ENCODE measurements at regions not wholly inside any gene's neighbourhood (a gene's known extent, or its start where the extent isn't known, plus 50 kb on each side); places are given as distances from the start of the nearest gene placed in this dataset.

- WGBS, 2 donors (ENCODE audit: low coverage in 1 of 2) = 82 to 91% methylated on average over 3 to 4 of the region's 4 CpGs
- no peaks in the 10 kb centered on the region for H3K9me3 ChIP-seq
- TF ChIP-seq, protein P1, sequence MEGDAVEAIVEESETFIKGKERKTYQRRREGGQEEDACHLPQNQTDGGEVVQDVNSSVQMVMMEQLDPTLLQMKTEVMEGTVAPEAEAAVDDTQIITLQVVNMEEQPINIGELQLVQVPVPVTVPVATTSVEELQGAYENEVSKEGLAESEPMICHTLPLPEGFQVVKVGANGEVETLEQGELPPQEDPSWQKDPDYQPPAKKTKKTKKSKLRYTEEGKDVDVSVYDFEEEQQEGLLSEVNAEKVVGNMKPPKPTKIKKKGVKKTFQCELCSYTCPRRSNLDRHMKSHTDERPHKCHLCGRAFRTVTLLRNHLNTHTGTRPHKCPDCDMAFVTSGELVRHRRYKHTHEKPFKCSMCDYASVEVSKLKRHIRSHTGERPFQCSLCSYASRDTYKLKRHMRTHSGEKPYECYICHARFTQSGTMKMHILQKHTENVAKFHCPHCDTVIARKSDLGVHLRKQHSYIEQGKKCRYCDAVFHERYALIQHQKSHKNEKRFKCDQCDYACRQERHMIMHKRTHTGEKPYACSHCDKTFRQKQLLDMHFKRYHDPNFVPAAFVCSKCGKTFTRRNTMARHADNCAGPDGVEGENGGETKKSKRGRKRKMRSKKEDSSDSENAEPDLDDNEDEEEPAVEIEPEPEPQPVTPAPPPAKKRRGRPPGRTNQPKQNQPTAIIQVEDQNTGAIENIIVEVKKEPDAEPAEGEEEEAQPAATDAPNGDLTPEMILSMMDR (IDR thresholded peaks at IDR 0.05) = no peak
- TF ChIP-seq POLR2A (IDR thresholded peaks at IDR 0.05) (no peak), EP300 (IDR thresholded peaks at IDR 0.05) (no peak), POLR2AphosphoS5 (IDR thresholded peaks at IDR 0.05) (no peak)
Observed at GRCh38 chr18:43543236-43543635, 265.9 kb upstream of the SYT4 start.

GRCh38 chr18:43547456-43547855 is 270.2 kb upstream of the SYT4 start:
- no peaks in the 10 kb centered on the region for H3K4me1 ChIP-seq
- no peaks in the 10 kb centered on the region for H3K36me3 ChIP-seq
- no peaks in the 10 kb centered on the region for H3K27me3 ChIP-seq
- WGBS, 2 donors (ENCODE audit: low coverage in 1 of 2) = 27 to 75% methylated on average over 1 of the region's 1 CpG
- no peak overlapping the region for H3K27ac ChIP-seq
- no peak for ATAC-seq
- H3K9me3 ChIP-seq = peaks cover 0 to 5% (median 0%) of the 10 kb centered on the region in 3 donors
- no peak overlapping the region for H3K4me3 ChIP-seq
- TF ChIP-seq POLR2A (IDR thresholded peaks at IDR 0.05) (no peak), EP300 (IDR thresholded peaks at IDR 0.05) (no peak), POLR2AphosphoS5 (IDR thresholded peaks at IDR 0.05) (no peak)
- TF ChIP-seq, protein P1 (IDR thresholded peaks at IDR 0.05) = no peak

More at GRCh38 chr18:43543236-43543635, 265.9 kb upstream of the SYT4 start:
- Histone ChIP-seq H3K4me1 (no peaks in the 10 kb centered on the region), H3K27me3 (peaks cover 5% of the 10 kb centered on the region), H3K4me3 (no peak overlapping the region), H3K36me3 (no peaks in the 10 kb centered on the region), H3K27ac (no peak overlapping the region)
- ATAC-seq = no peak

- WGBS, 2 donors (ENCODE audit: low coverage in 1 of 2) = no CpG with 5 or more reads among the region's 3 CpGs
- Histone ChIP-seq H3K27ac (no peak overlapping the region), H3K36me3 (no peaks in the 10 kb centered on the region), H3K4me3 (no peak overlapping the region), H3K27me3 (peaks cover 8% of the 10 kb centered on the region), H3K9me3 (peaks cover 0 to 9% (median 0%) of the 10 kb centered on the region in 3 donors), H3K4me1 (no peaks in the 10 kb centered on the region)
- TF ChIP-seq EP300 (IDR thresholded peaks at IDR 0.05) = no peak
- TF ChIP-seq POLR2A (IDR thresholded peaks at IDR 0.05) = no peak
- no peak for TF ChIP-seq POLR2AphosphoS5 (IDR thresholded peaks at IDR 0.05)
- TF ChIP-seq, protein P1 (IDR thresholded peaks at IDR 0.05) = no peak
- no peak for ATAC-seq
Observed at GRCh38 chr18:43559507-43559906, 282.2 kb upstream of the SYT4 start.

GRCh38 chr18:43563780-43564179 is 286.5 kb upstream of the SYT4 start:
- Histone ChIP-seq H3K9me3 (no peaks in the 10 kb centered on the region), H3K4me1 (no peaks in the 10 kb centered on the region), H3K36me3 (no peaks in the 10 kb centered on the region), H3K4me3 (no peak overlapping the region), H3K27ac (no peak overlapping the region), H3K27me3 (peaks cover 7% of the 10 kb centered on the region)
- TF ChIP-seq, protein P1 (IDR thresholded peaks at IDR 0.05) = peak; percentile 12 to 56 (median 40)
- TF ChIP-seq EP300 (IDR thresholded peaks at IDR 0.05) (no peak), POLR2A (IDR thresholded peaks at IDR 0.05) (no peak), POLR2AphosphoS5 (IDR thresholded peaks at IDR 0.05) (no peak)
- no peak for ATAC-seq
- 21 to 25% methylated on average over 3 of the region's 3 CpGs for WGBS, 2 donors (ENCODE audit: low coverage in 1 of 2)

DNA sequence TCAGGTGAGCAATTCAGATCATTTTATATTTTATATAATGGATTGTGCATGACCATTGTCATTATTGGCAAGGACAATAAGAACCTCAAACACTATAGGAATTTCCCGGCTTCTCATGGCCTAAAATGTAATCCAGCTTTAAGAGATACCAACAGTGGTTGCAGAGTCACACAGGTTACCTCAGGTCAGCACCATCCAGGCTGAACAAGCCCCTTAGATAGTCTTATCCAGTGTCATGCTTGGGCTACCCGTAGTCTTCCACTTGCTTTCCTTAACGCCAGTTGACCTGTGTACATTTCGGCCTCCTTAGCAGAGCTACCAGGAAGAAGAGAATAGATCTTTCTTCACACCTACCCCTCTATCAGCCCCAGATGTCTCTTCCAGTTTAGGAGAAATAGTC is 293.3 kb upstream of the SYT4 start:
- no peak for ATAC-seq
- 85 to 100% methylated on average over 1 to 4 of the region's 4 CpGs for WGBS, 2 donors (ENCODE audit: low coverage in 1 of 2)
- Histone ChIP-seq H3K36me3 (no peaks in the 10 kb centered on the region), H3K4me3 (no peak overlapping the region), H3K9me3 (no peaks in the 10 kb centered on the region), H3K27ac (no peak overlapping the region), H3K27me3 (no peaks in the 10 kb centered on the region), H3K4me1 (peaks cover 0 to 6% (median 0%) of the 10 kb centered on the region in 3 donors)
- TF ChIP-seq POLR2AphosphoS5 (IDR thresholded peaks at IDR 0.05) (no peak), EP300 (IDR thresholded peaks at IDR 0.05) (no peak), POLR2A (IDR thresholded peaks at IDR 0.05) (no peak)
- TF ChIP-seq, protein P1 (IDR thresholded peaks at IDR 0.05) = no peak

Measured in gastroesophageal sphincter (tissue), 4 donors.